ENCODE measurements at regions not wholly inside any gene's neighbourhood (a gene's known extent, or its start where the extent isn't known, plus 50 kb on each side); places are given as distances from the start of the nearest gene placed in this dataset.

- Histone ChIP-seq H3K4me2 (replicated peaks; ENCODE audit: extremely low read depth, low read length, poor library complexity, severe bottlenecking) (no peak overlapping the region), H4K20me1 (ENCODE audit: insufficient read depth, low read length) (no peaks in the 10 kb centered on the region), H2AFZ (ENCODE audit: insufficient read depth, low read depth, low read length, poor library complexity, severe bottlenecking) (no peak overlapping the region), H3K27ac (ENCODE audit: low read depth in 1 of 2, low read length in 2 of 2) (no peak overlapping the region), H3K79me2 (ENCODE audit: insufficient read depth, low read length) (no peaks in the 10 kb centered on the region), H3K9me3 (replicated peaks in 1 of 2; ENCODE audit: control insufficient read depth in 1 of 2, insufficient read depth in 1 of 2, low read length in 2 of 2) (peaks cover 0 to 5% of the 10 kb centered on the region in 2 donors), H3K36me3 (replicated peaks in 1 of 2; ENCODE audit: control insufficient read depth in 1 of 2, insufficient read depth in 2 of 2, low read length in 2 of 2) (no peaks in the 10 kb centered on the region), H3K4me3 (replicated peaks in 1 of 3; ENCODE audit: low read depth in 2 of 3, low read length in 3 of 3) (no peak overlapping the region), H3K27me3 (ENCODE audit: control insufficient read depth in 2 of 2, insufficient read depth in 2 of 2, low read length in 2 of 2) (no peaks in the 10 kb centered on the region), H3K4me1 (ENCODE audit: control insufficient read depth in 1 of 2, insufficient read depth in 2 of 2, low read length in 2 of 2) (no peaks in the 10 kb centered on the region), H3K9ac (ENCODE audit: insufficient read depth, low read length, poor library complexity, severe bottlenecking) (no peak overlapping the region)
- no peaks in the 10 kb centered on the region for H3K4me1 Mint-ChIP-seq
- peaks cover 0 to 2% (median 0%) of the 10 kb centered on the region in 7 donors for H3K9me3 Mint-ChIP-seq
- H3K36me3 Mint-ChIP-seq: no peaks in the 10 kb centered on the region
- no peak overlapping the region for H3K27ac Mint-ChIP-seq
- peaks cover 0 to 1% (median 1%) of the 10 kb centered on the region in 3 donors for H3K27me3 Mint-ChIP-seq (ENCODE audit: low read depth in 3 of 3)
- intact Hi-C loops (cut with micrococcal nuclease): no loop called here
- DNase-seq: no peak
- WGBS (ENCODE audit: insufficient coverage): 100% methylated on average over 2 of the region's 3 CpGs
- TF ChIP-seq CTCF (IDR thresholded peaks at IDR 0.05): no peak
- no peak overlapping the region for H3K4me3 Mint-ChIP-seq
These were observed 88.8 kb upstream of the API5 start for GRCh38 chr11:43223026-43223425.

- Histone ChIP-seq H3K27me3 (ENCODE audit: control insufficient read depth in 2 of 2, insufficient read depth in 2 of 2, low read length in 2 of 2) (no peaks in the 10 kb centered on the region), H2AFZ (ENCODE audit: insufficient read depth, low read depth, low read length, poor library complexity, severe bottlenecking) (no peak overlapping the region), H3K4me3 (replicated peaks in 1 of 3; ENCODE audit: low read depth in 2 of 3, low read length in 3 of 3) (no peak overlapping the region), H3K27ac (ENCODE audit: low read depth in 1 of 2, low read length in 2 of 2) (no peak overlapping the region), H4K20me1 (ENCODE audit: insufficient read depth, low read length) (no peaks in the 10 kb centered on the region), H3K9ac (ENCODE audit: insufficient read depth, low read length, poor library complexity, severe bottlenecking) (no peak overlapping the region), H3K4me1 (ENCODE audit: control insufficient read depth in 1 of 2, insufficient read depth in 2 of 2, low read length in 2 of 2) (no peaks in the 10 kb centered on the region), H3K79me2 (ENCODE audit: insufficient read depth, low read length) (no peaks in the 10 kb centered on the region), H3K9me3 (replicated peaks in 1 of 2; ENCODE audit: control insufficient read depth in 1 of 2, insufficient read depth in 1 of 2, low read length in 2 of 2) (no peaks in the 10 kb centered on the region), H3K36me3 (replicated peaks in 1 of 2; ENCODE audit: control insufficient read depth in 1 of 2, insufficient read depth in 2 of 2, low read length in 2 of 2) (no peaks in the 10 kb centered on the region), H3K4me2 (replicated peaks; ENCODE audit: extremely low read depth, low read length, poor library complexity, severe bottlenecking) (no peak overlapping the region)
- H3K27ac Mint-ChIP-seq: no peak overlapping the region
- peaks cover 0 to 9% (median 2%) of the 10 kb centered on the region in 7 donors for H3K9me3 Mint-ChIP-seq
- H3K27me3 Mint-ChIP-seq (ENCODE audit: low read depth in 3 of 3): peaks cover 0 to 2% (median 1%) of the 10 kb centered on the region in 3 donors
- H3K36me3 Mint-ChIP-seq: no peaks in the 10 kb centered on the region
- TF ChIP-seq CTCF (IDR thresholded peaks at IDR 0.05): no peak
- intact Hi-C loops (cut with micrococcal nuclease): no loop called here
- no peak overlapping the region for H3K4me3 Mint-ChIP-seq
- no peaks in the 10 kb centered on the region for H3K4me1 Mint-ChIP-seq
- WGBS (ENCODE audit: insufficient coverage): no CpG with 5 or more reads among the region's 3 CpGs
- no peak for DNase-seq
These were observed 76.9 kb upstream of the API5 start for GRCh38 chr11:43234881-43235280.
